Activated CD4-positive, alpha-beta T cell treated with anti-CD3 and anti-CD28 coated beads, Interleukin-2, amount 50 U/mL, for 1 hour (primary cell): ENCODE measurements at regions not wholly inside any gene's neighbourhood (a gene's known extent, or its start where the extent isn't known, plus 50 kb on each side); places are given as distances from the start of the nearest gene placed in this dataset.

Experiments used
- DNase-seq: peaks from one replicate; pipeline ENCODE4 v3.0.0-alpha.2; 2020

- DNase-seq = no peak
These were observed 270.6 kb downstream of the PBX3 start for GRCh38 chr9:126017758-126018157.

GRCh38 chr9:126020836-126021235 lies 273.7 kb downstream of the PBX3 start:
- DNase-seq = no peak

DNA sequence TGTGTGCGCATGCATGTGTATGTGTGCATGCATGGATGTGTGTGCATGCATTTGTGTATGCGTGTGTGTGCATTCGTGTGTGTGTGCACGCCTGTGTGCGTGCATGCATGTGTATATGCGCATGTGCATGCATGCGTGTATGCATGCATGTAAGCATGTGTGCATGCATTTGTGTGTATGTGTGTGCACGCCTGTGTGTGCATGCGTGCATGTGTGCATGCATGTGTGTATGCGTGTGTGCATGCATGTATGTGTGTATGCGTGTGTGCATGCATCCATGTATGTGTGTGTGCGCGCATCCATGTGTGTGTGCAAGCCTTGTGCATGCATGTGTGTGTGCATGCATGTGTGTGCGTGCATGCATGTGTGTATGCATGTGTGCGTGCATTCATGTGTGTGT lies 276.8 kb downstream of the PBX3 start:
- DNase-seq = no peak

- DNase-seq = no peak
These were observed 277.5 kb downstream of the PBX3 start for GRCh38 chr9:126024581-126025230.

- no peak for DNase-seq
These were observed 278.8 kb downstream of the PBX3 start for GRCh38 chr9:126025991-126026390.

GRCh38 chr9:126027566-126027965 lies 280.4 kb downstream of the PBX3 start:
- DNase-seq = no peak

- no peak for DNase-seq
These were observed 281.6 kb downstream of the PBX3 start for GRCh38 chr9:126028746-126029145.

GRCh38 chr9:126030716-126031115 lies 283.5 kb downstream of the PBX3 start:
- no peak for DNase-seq

DNA sequence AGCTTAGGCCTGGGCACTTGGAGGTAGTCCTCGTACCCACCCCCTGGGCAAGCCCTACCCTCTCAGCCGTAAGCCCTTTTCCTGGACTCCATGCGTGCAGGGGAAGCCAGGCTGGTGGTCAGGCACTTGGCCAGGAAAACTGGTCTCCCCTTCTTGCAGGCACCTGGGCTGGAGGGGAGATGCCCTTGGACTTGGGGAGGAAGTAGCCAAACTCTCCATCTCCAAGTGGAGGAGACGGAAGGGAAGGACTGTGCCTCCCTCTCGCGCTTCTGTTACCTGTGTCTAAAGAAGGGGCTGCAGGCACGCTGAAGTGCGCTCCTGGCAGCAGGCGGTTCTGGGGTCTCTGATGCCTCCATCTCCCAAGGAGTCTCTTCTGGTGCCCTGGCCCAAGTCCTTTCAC lies 283.9 kb downstream of the PBX3 start:
- no peak for DNase-seq

- no peak for DNase-seq
These were observed 285.0 kb downstream of the PBX3 start for GRCh38 chr9:126032135-126032534.

DNA sequence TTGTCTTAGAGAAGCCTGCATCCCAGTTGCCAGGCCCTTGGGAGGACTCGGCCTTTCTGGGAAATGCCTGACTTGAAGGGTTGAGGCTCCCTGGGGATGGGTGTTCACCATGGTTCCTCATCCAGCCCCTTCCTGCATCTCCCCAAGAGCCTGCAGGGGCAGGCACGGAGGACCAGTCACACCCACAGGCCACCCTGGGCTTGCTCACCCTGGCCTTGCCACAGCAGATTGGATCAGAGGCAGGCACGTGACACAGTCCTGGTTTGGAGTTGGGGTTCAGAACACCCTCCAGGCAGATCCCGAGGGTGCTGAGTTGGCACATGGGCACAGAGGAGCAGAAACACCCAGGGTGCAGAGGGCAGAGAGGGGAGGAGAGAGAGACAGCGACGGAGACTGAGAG lies 286.1 kb downstream of the PBX3 start:
- DNase-seq = no peak

DNA sequence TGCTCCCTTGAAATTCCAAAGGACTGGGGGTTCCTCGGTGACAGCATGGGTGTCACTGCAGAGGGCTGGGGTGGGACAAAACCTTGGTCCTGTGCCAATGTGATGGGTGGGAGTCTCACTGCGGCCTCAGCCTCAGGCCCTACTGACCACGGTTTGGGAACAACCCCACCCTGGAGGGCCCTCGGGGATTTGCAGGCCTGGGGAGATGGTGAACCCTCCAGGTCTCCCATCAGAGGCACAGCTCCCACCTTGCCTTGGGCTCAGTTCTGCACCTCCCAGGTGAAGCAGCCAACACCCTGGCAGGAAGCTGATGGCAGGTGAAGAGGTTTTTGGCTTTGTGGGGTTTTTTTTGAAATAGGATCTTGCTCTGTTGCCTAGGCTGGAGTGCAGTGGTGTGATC lies 286.8 kb downstream of the PBX3 start:
- no peak for DNase-seq

- no peak for DNase-seq
These were observed 289.7 kb downstream of the PBX3 start for GRCh38 chr9:126036881-126037291.

GRCh38 chr9:126038790-126039189 lies 287.8 kb upstream of the MVB12B start:
- DNase-seq = no peak

GRCh38 chr9:126043681-126044080 lies 282.9 kb upstream of the MVB12B start:
- DNase-seq = no peak

- DNase-seq = no peak
These were observed 277.5 kb upstream of the MVB12B start for GRCh38 chr9:126049088-126049487.

GRCh38 chr9:126049896-126050604 lies 276.6 kb upstream of the MVB12B start:
- DNase-seq = no peak

DNA sequence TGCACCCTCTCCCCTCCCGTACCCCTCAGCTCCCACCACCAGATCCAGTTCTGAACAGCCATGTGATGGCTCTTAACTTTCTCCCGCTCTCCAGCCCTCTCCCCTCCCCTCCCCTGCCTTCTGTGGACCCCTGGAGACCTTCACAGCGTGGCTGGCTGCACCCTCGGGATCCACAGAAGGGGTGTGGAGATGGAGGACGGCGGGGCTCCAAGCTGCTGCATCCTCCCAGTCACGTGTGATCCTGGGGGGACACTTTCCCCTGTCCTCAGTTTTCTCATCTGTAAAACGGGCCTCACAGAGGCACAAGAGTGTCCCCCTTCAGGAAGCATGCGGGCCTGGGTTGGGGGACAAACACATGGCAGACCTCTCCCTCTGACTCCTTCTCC lies 276.0 kb upstream of the MVB12B start:
- DNase-seq = no peak

DNA sequence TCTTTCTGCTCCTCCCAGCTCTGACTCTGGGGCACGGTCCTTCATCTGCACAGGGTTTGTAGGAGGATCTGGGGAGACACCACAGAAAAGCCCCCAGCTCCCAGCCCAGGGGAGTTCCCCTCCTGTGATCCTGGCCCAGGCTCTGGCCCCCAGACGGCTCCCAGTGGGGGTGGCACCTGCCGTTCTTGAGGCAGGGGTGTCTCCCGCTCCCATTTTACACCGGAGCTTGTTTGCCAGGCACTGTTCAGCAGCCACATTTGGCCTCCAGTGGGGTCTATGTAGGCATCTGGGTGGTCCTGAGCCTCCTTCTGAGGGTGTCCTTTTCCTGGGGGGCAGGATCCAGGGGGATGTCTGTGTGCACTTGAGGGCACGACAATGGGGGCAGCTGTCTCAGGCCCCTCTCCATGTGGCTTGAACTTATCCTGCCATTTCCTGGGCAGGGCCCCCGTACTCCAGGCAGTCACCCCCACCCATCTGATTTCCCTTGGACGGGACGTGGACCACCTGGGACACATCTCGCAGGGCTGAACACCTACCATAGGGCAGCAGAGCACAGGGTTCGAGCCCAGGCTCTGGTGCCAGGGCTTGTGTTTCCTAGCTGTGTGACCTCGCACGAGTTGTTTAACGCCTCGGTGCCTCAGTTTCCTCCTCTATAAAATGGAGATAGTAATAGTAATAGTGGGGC lies 275.0 kb upstream of the MVB12B start:
- DNase-seq = no peak

- DNase-seq = no peak
These were observed 273.8 kb upstream of the MVB12B start for GRCh38 chr9:126052791-126053190.

DNA sequence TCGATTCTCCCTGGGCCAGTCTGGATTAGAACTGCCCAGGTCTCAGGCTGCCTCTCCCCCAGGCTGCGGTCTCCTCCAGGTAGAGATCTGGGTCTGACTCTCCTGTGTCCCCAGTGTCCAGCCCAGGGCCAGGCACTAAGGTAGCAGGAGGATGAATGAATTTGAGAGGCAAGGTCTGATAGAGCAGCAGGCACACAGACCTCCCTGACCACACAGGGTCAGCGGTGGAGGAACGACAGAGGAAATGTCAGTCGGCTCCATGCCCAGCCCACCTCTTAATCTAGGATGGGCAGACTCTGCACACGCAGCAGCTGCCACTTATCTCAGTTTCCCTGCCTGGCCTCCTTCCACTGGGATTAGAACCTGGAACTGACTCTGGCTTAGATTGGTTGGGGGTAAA lies 272.7 kb upstream of the MVB12B start:
- DNase-seq = no peak

- DNase-seq = no peak
These were observed 271.1 kb upstream of the MVB12B start for GRCh38 chr9:126055381-126055985.

DNA sequence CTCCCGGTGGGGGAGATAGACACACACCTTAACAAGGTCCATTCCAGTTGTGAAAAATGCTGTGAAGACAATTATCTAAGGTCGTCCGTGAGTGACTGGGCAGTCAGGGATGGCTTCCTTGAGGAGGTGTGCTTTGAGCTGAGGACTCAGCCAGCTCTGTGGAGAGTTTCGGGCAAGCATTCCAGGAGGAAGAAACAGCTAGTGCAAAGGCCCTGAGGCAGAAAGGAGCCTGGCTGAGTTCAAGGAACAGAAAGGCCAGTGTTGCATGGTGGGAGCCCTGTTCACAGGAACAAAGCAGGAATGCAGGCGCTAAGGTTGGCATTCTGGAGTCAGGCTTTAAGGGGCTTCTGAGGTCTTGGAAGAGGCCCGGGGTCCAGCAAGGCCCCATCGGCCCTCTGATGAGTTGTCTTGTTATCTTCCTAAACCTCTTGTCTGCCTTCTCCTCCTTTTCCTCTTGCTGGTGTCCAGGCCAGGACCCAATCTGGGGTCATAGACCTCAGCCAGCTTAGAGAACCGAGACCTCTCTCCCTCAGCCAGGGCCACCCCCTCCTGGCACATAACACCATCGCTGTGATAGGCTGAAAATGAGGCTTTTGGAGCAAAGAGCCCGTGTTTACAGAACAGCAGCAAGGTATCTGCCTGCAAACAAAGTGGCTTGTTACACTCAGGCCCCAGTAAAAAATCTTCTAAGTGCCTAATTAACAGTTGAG lies 270.2 kb upstream of the MVB12B start:
- DNase-seq = no peak
